Skin epidermis (tissue), 12 donors: ENCODE measurements at regions not wholly inside any gene's neighbourhood (a gene's known extent, or its start where the extent isn't known, plus 50 kb on each side); places are given as distances from the start of the nearest gene placed in this dataset.
"Not testable (repeated sequence)": the region's sequence is repeated elsewhere in the genome, so short reads cannot be mapped to it uniquely, and the experiment has no call there.

ENCODE experiments used
- H3K27ac ChIP-seq, 21 experiments: fragments of 200-600 bp; sonication (generic) in 11 of 21; one replicate each; pipeline ENCODE4 v1.5.0; 2020; ENCODE audit warnings: mild to moderate bottlenecking in 3 of 21, inconsistent platforms in 2 of 21, moderate library complexity in 2 of 21
- H3K4me3 ChIP-seq, 7 experiments: fragments of 200-600 bp; sonication (generic) in 2 of 7; one replicate each; pipeline ENCODE4 v1.5.0; 2020; ENCODE audit warnings: inconsistent platforms in 2 of 7, mild to moderate bottlenecking in 2 of 7, moderate library complexity in 1 of 7

DNA sequence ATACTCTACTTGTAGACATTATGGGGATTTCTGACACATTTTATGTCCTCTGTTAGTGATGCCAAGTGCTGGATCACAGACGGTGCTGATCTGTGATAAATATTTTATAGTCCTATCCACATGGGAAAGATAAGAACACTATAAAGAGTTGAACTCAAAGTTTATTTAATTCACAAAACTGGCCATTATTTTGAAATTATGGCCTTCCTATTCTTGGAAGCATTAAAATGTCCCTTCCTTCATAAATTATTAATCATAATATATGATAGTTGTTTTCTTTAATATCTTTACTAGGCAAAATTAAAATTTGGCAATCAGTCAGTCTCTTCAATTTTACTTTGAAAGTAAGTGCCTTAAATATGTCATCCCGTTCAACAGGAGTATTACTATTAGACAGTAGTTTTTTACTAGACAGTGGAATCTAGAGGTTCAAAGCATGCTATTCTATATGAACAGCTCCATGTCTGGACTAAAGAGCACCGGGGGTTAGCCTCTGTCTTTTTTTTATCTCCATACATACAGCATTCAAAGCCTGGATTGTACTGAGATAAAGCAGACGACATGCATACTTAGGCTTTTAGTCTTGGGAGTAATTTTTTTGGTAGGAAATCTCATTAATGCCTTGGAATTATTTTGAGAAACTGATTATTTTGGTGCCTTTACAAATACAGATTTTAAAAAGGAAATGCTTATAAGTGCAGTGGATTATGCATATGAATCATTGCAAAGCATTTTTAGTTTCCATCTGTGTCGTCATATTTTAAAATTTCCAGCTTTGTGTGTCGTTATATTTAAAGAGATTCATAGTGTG lies 306.1 kb upstream of the RGS6 start:
- Histone ChIP-seq H3K27ac (no peak overlapping the region), H3K4me3 (no peak overlapping the region)

DNA sequence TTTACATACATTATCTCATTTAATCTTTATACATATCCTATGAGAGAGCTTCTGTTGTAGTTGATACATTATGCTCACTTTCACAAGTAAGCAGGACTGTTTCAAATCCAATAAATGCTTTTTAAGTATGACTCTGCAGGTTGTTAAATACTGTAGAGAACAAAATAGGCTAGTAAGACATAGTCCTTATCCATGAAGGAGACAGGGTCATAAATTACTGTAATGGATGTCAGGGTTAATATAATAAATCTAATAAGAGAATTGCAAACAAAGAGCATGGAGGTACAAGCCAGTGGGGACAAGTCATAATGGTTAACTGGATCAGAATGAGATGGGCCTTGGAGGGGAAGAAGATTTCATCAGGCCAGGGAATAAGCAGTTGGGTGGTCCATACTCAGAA lies 303.8 kb upstream of the RGS6 start:
- no peak overlapping the region for H3K27ac ChIP-seq
- H3K4me3 ChIP-seq = no peak overlapping the region

DNA sequence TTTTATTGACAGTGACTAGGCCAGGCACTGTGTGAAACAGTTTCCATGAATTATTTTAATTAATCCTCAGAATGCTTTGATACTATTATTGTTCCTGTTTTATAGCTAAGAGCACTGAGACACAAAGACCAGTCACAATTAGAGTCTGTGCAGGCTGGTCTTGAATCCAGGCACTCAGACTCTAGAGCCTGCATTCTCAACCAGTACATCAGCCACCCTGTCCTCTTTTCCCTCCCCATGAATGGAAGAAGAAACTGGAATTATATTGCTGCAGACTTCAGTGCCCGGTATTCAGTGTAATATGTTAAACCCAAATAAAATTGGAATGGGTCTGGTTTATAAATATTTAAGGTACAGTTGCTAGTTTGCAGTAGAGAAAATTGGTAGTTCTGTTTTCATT lies 303.0 kb upstream of the RGS6 start:
- H3K4me3 ChIP-seq = no peak overlapping the region
- H3K27ac ChIP-seq = no peak overlapping the region

DNA sequence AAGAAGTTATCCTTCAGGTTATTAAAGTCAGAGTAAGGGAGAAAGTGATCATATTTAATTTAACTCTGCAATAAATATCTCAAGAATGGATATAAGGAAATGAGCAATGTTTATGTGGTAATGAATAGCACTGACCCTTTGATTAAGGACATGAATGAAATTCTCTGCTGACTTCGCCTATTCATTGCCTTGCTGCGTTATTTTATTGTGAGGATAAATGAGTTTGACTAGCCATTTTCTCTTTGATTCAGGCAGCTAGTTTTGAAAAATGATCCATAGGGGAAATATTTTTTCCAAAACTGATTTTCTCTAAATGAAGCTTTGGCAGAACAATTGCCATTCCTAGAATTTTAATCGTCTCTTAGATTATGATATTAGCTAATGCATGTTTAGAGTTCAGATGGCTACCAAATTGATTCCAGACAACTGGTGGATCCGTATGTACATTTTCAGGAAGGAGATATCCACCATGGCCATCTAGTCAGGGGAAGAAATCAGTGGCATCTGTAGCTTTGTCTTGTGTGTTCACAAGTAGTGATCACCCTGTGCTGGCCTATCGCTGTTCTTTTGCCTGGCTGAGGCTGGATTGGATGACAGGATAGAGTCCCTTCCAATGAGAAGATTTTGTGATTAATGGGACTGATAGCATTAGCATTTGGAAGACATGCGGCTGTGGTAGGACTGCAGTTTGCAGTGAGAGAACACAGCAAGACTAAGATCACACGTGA lies 302.3 kb upstream of the RGS6 start:
- Histone ChIP-seq H3K4me3 (no peak overlapping the region), H3K27ac (no peak overlapping the region)

DNA sequence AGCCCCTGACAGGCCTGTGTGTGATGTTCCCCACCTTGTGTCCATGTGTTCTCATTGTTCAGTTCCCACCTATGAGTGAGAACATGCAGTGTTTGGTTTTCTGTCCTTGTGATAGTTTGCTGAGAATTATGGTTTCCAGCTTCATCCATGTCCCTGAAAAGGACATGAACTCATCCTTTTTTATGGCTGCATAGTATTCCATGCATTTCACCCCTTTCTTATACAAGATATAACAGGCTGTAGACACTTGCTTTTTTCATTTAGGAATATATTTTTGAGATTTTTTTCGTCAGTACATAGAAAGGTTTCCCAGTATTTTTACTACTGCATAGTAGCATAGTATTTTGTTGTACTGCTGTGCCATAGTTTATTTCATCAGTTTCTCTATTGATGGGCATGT lies 301.2 kb upstream of the RGS6 start:
- not testable (repeated sequence) for H3K4me3 ChIP-seq, H3K27ac ChIP-seq

DNA sequence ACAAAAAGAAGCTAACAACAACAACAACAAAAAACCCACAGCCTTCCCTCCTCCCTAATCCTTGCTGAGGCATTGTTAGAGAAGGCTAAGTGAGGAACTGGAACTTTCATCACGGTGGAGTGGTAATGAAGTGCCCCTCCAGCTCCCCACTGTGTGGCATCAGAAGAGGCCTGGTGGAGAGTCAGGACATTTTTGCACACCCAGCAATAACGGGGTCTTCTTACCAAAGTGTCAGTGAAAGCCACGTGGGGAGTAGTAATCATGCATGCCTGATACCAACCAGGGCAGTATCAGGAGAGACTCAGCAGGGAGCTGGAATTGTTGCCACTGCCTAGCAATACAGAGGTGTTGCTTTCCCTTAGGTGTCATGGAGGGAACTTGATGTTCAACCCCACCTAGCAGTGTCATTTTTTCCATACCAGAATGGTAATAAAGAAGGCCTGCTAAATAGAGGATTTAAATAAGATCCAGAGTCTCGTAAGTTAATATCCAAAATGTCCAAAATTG lies 299.7 kb upstream of the RGS6 start:
- no peak overlapping the region for H3K27ac ChIP-seq
- H3K4me3 ChIP-seq = no peak overlapping the region

DNA sequence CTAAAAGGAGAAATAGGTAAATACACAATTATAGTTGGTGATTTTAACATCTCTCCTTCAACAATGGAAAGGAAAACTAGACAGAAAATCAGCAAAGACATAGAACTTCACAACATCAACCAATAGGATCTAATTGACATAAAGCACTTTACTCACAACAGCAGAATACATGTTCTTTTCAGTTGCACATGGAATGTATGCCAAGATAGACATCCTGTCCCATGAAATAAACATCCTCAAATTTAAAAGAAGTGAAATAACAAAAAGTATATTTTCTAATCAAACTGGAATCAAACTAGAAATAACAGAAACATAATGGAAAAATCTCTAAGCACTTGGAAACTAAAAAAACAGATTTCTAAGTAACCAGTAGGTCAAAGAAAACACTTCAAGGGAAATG lies 296.2 kb upstream of the RGS6 start:
- H3K4me3 ChIP-seq = no peak overlapping the region

DNA sequence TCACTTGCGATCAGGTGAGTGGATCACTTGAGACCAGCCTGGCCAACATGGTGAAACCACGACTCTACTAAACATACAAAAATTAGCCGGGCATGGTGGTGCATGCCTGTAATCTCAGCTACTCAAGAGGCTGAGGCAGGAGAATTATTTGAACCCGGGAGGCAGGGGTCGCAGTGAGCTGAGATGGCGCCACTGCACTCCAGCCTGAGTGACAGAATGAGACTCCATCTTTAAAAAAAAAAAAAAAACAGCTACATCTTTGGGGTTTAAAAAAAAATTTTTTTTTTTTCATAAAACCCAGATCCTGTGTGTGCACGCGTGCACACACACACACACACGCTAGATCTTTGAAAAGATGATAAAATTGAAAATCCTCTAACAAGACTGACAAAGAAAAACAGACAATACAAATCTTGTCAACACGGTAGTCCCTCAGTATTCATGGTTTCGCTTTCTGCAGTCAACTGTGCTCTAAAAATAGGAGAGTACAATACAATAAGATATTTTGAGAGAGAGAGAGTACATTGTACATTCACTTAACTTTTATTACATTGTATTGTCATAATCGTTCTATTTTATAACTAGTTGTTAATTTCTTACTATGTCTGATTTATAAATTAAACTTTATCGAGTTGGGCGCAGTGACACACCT lies 295.3 kb upstream of the RGS6 start:
- H3K27ac ChIP-seq = no peak overlapping the region
- no peak overlapping the region for H3K4me3 ChIP-seq

More for the DNA sequence above, 296.2 kb upstream of the RGS6 start:
- no peak overlapping the region for H3K27ac ChIP-seq

DNA sequence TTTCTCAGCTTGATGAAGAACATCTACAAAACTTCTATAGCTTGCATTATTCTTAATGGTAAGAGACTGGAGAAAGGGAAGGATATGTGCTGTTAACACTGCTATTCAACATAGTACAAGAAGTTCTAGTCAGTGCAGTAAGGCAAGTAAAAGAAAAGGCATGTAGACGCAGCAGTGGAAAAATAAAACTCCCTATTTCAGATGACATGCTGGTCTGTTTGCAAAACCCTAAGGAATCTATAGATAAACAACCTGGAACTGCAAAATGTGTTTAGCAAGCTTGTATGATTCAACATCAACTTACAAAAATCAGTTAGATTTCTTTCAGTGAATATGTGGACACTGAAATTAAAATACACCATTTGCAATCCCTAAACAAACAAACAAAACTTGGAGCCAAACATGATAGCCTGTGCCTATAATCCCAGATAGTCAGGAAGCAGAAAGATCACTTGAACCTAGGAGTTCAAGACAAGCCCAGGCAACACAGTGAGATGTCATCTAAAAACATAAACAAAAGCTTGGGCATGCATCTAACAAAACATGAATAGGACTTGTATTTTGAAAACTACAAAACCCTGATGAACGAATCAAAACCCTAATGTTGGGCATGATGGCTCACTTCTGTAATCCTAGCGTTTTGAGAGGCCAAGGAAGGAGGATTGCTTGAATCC lies 293.6 kb upstream of the RGS6 start:
- H3K4me3 ChIP-seq = no peak overlapping the region
- H3K27ac ChIP-seq = no peak overlapping the region

DNA sequence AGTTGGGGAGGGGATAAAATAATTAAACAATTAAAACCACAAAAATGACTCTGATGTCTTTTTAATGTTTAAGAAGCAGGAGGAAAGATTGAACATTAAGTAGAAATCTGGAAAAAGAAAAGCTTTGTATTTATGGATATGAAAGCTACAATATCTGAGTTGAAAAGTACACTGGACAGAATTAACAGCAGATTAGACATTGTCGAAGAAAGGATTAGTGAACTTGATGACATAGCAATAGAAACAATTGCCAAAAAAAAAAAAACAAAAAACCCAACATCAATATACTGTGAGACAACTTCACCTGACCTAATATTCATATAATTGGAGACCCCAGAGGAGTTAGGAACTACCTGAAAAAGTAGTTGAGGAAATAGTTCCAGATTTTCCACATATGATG lies 289.5 kb upstream of the RGS6 start:
- Histone ChIP-seq H3K4me3 (no peak overlapping the region), H3K27ac (no peak overlapping the region)

DNA sequence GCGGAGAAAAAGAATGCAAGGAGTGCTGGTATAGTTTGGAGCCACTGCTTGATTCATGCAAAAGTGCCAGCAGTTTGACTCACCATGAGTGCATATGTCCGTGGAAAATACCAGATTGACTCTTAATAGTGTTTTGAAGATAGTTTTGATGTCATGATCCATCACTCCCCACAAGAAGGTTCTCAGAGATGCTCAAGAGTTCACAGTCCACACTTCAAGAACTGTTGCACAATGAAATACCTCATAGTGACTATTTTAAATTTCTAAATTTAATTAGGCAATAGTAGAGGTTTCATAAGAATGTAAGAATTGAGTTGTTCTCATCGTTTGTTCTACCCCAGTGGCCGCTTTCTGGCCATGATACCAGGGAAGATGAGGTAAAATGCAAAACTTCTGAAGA lies 286.6 kb upstream of the RGS6 start:
- Histone ChIP-seq H3K4me3 (no peak overlapping the region), H3K27ac (no peak overlapping the region)

DNA sequence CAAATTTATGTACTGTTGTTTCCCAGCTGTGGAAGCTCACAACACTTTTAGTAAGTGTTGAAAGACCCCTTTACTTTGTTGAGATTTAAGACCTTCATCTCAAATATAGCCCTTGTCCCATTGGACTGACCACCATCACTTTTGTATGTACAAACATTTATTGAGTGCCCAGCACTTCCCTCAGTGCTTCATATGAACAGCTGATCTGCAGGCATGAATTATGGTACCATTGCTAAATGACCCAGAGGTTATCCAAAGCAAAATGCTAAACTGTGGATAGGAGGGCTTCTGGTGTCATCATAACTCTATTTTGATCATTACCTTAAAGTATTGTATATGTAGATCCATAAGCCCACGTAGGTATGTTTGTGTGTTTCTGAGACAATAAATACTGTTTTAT lies 285.7 kb upstream of the RGS6 start:
- no peak overlapping the region for H3K4me3 ChIP-seq
- no peak overlapping the region for H3K27ac ChIP-seq

DNA sequence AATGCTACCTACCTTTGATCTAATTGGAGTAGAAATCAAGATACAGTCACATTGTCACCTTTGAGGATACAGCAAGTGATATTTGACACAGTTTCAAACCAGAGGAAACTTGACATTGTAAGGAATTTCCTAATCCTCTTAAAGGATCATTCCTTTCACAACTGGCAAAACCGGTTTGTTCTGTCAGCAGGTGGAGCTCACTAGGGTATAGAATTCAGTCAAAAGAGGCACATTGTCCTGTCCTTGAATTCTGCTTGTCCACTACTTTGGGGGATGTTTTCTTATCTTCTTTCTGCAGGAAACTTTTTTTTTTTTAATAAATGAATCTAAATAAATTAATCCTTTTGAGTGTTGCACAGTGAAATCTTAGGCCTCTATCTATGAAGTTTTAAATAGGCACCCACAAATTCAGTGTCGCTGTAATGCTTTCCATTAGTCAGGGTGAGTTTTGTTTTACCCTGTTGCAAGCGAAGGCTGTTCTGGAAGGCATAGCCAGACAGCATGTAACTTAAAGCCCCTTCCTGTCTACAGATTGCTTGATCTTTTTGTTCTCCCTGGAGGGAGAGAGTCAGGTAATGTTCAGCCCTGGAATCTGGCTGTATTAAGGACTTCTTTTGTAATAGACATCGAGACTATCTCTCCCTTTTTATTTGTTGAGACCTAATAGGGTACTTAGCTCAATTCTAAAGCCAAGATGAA lies 285.0 kb upstream of the RGS6 start:
- Histone ChIP-seq H3K4me3 (no peak overlapping the region), H3K27ac (peak overlapping the region in 3 of 21 experiments; percentile 0 to 53 (median 21))

DNA sequence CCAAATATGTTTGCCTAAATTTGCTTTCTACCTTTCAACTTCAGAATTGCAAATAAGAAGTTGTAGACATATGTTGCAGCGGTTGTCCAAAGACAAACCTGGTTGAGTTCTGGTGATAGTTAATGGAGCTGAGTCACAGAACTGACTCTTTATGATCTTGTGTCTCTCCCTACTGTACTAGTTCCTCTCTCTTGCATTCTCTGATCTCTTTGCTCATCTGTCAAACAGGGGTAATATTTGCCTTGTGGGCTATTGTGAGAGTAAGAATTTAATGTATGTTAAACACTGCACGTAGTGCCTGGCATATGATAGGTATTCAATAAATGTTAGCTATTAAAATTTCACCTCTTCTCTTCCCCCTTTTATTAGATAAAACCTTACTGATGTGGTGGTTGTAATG lies 283.5 kb upstream of the RGS6 start:
- no peak overlapping the region for H3K4me3 ChIP-seq
- no peak overlapping the region for H3K27ac ChIP-seq

DNA sequence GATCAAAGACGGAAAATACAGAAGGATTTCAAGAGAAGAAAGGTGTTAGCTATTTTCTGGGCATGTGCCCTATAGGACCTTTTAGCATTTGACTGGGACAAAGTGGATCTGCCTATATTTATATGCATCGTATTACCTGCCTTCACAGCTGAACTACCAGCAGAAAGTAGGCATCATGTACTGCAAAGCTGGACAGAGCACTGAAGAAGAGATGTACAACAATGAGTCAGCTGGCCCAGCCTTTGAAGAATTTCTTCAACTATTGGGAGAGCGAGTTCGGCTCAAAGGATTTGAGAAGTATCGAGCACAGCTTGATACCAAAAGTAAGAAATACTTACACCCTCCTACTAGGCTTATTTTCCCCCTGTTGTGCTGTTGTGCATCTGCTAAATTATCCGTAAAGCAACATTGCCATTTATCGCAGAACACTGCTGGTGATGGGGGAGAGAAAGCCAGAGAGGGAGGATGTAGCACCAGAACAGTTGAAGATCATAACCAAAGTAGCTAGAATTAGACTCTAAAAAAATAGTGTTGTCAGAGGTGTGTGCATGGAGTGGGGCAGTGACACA lies 282.0 kb upstream of the RGS6 start:
- Histone ChIP-seq H3K4me3 (no peak overlapping the region), H3K27ac (no peak overlapping the region)

DNA sequence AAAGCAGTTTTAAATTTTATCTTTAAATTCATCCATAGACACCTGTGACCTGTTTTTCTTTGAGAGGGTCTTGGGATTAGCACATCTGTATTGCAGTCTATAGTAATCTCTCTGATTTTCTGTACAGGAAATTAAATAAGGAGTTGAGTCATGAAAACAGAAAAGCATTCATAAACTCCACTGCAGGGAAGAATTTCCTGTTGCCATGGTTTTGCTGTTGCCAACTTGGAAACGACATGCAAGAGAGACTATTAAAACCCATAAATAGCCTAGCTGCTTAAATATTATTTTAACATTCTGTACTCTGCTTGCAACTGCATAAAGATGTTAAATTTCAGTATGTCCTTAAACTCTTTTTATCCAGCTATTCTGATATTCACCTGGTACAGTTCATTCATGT lies 281.0 kb upstream of the RGS6 start:
- H3K4me3 ChIP-seq = no peak overlapping the region
- H3K27ac ChIP-seq = peak overlapping the region in 3 of 21 experiments; percentile 4 to 69 (median 49)

DNA sequence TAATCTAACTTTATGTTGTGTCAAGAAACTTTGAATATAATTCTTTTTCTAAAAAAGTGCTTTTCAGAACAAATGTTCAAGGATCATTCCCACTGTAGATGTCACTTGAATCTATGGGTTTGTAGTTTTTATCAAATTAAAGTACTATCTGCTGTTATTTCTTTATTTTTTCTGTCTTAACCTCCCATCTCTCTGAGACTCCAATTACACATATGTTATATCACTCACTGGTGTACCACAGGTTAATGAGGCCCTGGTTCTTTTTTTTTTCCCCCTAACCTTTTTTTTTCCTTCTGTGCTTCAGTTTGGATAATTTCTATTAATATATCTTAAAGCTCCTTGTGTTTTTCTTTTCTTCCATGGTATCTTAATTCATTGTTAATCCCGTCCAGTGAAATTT lies 279.9 kb upstream of the RGS6 start:
- peak overlapping the region in 1 of 21 experiments; percentile 4 for H3K27ac ChIP-seq

DNA sequence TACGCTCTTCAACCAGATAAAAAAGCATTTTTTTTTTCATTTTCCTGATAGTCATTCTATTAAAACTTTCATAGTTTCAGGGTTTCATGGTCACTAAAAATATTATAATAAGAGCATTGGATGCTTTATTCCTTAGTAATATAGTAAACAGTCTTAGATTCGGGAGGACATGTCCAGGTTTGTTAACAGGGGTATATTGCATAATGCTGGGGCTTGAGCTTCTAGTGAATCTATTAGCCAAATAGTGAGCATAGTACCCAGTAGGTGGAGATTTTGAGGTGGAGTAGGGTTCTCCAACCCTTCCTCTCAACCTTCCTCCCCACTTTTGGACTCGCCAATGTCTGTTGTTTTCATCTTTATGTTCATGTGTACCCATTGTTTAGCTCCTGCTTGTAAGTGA lies 277.4 kb upstream of the RGS6 start:
- H3K4me3 ChIP-seq = no peak overlapping the region
- H3K27ac ChIP-seq = no peak overlapping the region

More for the DNA sequence above, 279.9 kb upstream of the RGS6 start:
- no peak overlapping the region for H3K4me3 ChIP-seq

DNA sequence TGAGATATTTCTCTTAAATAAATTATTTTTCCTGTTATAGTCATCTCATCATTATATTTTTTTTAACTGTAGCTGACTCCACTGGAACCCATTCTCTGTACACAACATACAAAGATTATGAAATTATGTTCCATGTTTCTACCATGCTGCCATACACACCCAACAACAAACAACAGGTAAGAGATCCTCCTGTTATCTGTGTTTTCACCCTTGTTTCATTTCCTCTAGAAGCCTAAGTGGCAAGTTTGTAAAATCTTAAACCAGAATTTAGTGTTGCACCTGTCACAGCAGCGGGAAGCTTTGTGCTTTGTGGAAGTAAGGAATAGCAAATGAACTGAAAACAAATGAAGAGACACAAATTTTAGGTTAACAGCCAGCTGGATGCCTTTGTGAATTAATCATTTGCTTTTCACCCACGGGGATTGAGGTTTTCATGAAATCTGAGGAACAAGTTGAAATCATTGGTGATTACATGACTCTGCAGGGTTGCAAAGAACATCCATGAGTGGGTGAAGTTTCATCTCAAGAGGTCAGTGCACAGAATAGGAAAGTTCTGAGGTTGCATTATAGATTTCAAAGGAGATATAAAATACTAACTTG lies 273.9 kb upstream of the RGS6 start:
- Histone ChIP-seq H3K27ac (peak overlapping the region in 3 of 21 experiments; percentile 7 to 20 (median 8)), H3K4me3 (no peak overlapping the region)
